ENCODE measurements at regions not wholly inside any gene's neighbourhood (a gene's known extent, or its start where the extent isn't known, plus 50 kb on each side); places are given as distances from the start of the nearest gene placed in this dataset.
"Not testable (repeated sequence)": the region's sequence is repeated elsewhere in the genome, so short reads cannot be mapped to it uniquely, and the experiment has no call there.

GRCh38 chr6:113203715-113204110 is 653.4 kb upstream of the MARCKS start:
- no peak for DNase-seq
- TF ChIP-seq POLR2A (IDR thresholded peaks at IDR 0.05; ENCODE audit: low read length) (no peak), GATA1 (IDR thresholded peaks at IDR 0.05; ENCODE audit: low read depth, low read length) (no peak)

- DNase-seq = no peak
- TF ChIP-seq POLR2A (IDR thresholded peaks at IDR 0.05; ENCODE audit: low read length) = no peak
- TF ChIP-seq GATA1 (IDR thresholded peaks at IDR 0.05; ENCODE audit: low read depth, low read length) = no peak
These were observed 651.6 kb upstream of the MARCKS start for GRCh38 chr6:113205553-113205952.

- no peak for TF ChIP-seq POLR2A (IDR thresholded peaks at IDR 0.05; ENCODE audit: low read length)
- no peak for DNase-seq
These were observed 648.4 kb upstream of the MARCKS start for GRCh38 chr6:113208726-113209125.

GRCh38 chr6:113209315-113209714 is 647.8 kb upstream of the MARCKS start:
- DNase-seq = no peak
- TF ChIP-seq GATA1 (IDR thresholded peaks at IDR 0.05; ENCODE audit: low read depth, low read length) (no peak), POLR2A (IDR thresholded peaks at IDR 0.05; ENCODE audit: low read length) (no peak)

GRCh38 chr6:113211170-113211569 is 646.0 kb upstream of the MARCKS start:
- TF ChIP-seq POLR2A (IDR thresholded peaks at IDR 0.05; ENCODE audit: low read length) (no peak), GATA1 (IDR thresholded peaks at IDR 0.05; ENCODE audit: low read depth, low read length) (no peak)
- DNase-seq = no peak

- DNase-seq = no peak
- TF ChIP-seq POLR2A (IDR thresholded peaks at IDR 0.05; ENCODE audit: low read length) (no peak), GATA1 (IDR thresholded peaks at IDR 0.05; ENCODE audit: low read depth, low read length) (no peak)
These were observed 637.4 kb upstream of the MARCKS start for GRCh38 chr6:113219783-113220182.

GRCh38 chr6:113220832-113221231 is 636.3 kb upstream of the MARCKS start:
- TF ChIP-seq GATA1 (IDR thresholded peaks at IDR 0.05; ENCODE audit: low read depth, low read length) = no peak
- DNase-seq = no peak

GRCh38 chr6:113221850-113222249 is 635.3 kb upstream of the MARCKS start:
- no peak for DNase-seq
- TF ChIP-seq POLR2A (IDR thresholded peaks at IDR 0.05; ENCODE audit: low read length) (no peak), GATA1 (IDR thresholded peaks at IDR 0.05; ENCODE audit: low read depth, low read length) (no peak)

GRCh38 chr6:113246186-113246585 is 611.0 kb upstream of the MARCKS start:
- DNase-seq = no peak
- TF ChIP-seq GATA1 (IDR thresholded peaks at IDR 0.05; ENCODE audit: low read depth, low read length) = no peak
- no peak for TF ChIP-seq POLR2A (IDR thresholded peaks at IDR 0.05; ENCODE audit: low read length)

- TF ChIP-seq GATA1 (IDR thresholded peaks at IDR 0.05; ENCODE audit: low read depth, low read length) (no peak), POLR2A (IDR thresholded peaks at IDR 0.05; ENCODE audit: low read length) (no peak)
- no peak for DNase-seq
These were observed 608.6 kb upstream of the MARCKS start for GRCh38 chr6:113248532-113248931.

- DNase-seq = not testable (repeated sequence)
These were observed 603.0 kb upstream of the MARCKS start for GRCh38 chr6:113254194-113254593.

- DNase-seq = no peak
- no peak for TF ChIP-seq GATA1 (IDR thresholded peaks at IDR 0.05; ENCODE audit: low read depth, low read length)
- no peak for TF ChIP-seq POLR2A (IDR thresholded peaks at IDR 0.05; ENCODE audit: low read length)
These were observed 598.4 kb upstream of the MARCKS start for GRCh38 chr6:113258771-113259170.

GRCh38 chr6:113271437-113271836 is 585.7 kb upstream of the MARCKS start:
- DNase-seq = no peak

GRCh38 chr6:113276601-113277000 is 580.5 kb upstream of the MARCKS start:
- no peak for TF ChIP-seq GATA1 (IDR thresholded peaks at IDR 0.05; ENCODE audit: low read depth, low read length)
- TF ChIP-seq POLR2A (IDR thresholded peaks at IDR 0.05; ENCODE audit: low read length) = no peak
- DNase-seq = no peak

More at GRCh38 chr6:113271437-113271836, 585.7 kb upstream of the MARCKS start:
- TF ChIP-seq POLR2A (IDR thresholded peaks at IDR 0.05; ENCODE audit: low read length) = no peak
- TF ChIP-seq GATA1 (IDR thresholded peaks at IDR 0.05; ENCODE audit: low read depth, low read length) = no peak

GRCh38 chr6:113277111-113277510 is 580.0 kb upstream of the MARCKS start:
- DNase-seq = no peak
- TF ChIP-seq GATA1 (IDR thresholded peaks at IDR 0.05; ENCODE audit: low read depth, low read length) = no peak
- TF ChIP-seq POLR2A (IDR thresholded peaks at IDR 0.05; ENCODE audit: low read length) = no peak

- no peak for DNase-seq
- no peak for TF ChIP-seq GATA1 (IDR thresholded peaks at IDR 0.05; ENCODE audit: low read depth, low read length)
- no peak for TF ChIP-seq POLR2A (IDR thresholded peaks at IDR 0.05; ENCODE audit: low read length)
These were observed 576.1 kb upstream of the MARCKS start for GRCh38 chr6:113281014-113281413.
